PC-9 (cell line): ENCODE measurements at regions not wholly inside any gene's neighbourhood (a gene's known extent, or its start where the extent isn't known, plus 50 kb on each side); places are given as distances from the start of the nearest gene placed in this dataset.
"Not testable (repeated sequence)": the region's sequence is repeated elsewhere in the genome, so short reads cannot be mapped to it uniquely, and the experiment has no call there.

Experiments used
- BruUV-seq: library from RNA; stranded (reverse); fragments of 400-500 nt; replicated peaks from 2 replicates; lab custom pipeline; 2021; lab: Mats Ljungman, UMichigan
- CTCF ChIA-PET: fragments of 300-600 bp; sonication (Branson Sonifier 250); formaldehyde crosslinking; loops from one replicate; lab custom pipeline; 2022; ENCODE audit warnings: antibody characterized with exemption; lab: Charles Lee
- POLR2A ChIA-PET: fragments of 300-600 bp; sonication (Branson Sonifier 250); formaldehyde crosslinking; loops from one replicate; lab custom pipeline; 2022; ENCODE audit warnings: antibody characterized with exemption; ENCODE audit not compliant: unreplicated experiment; lab: Charles Lee
- DNase-seq, 2 experiments: peaks; one replicate each; pipeline versions ENCODE4 v3.0.0 to v3.0.0-alpha.2; 2015 to 2022; ENCODE audit warnings: mixed read lengths in 1 of 2
- H2AFZ ChIP-seq: fragments of 200-600 bp; sonication (generic); 2 replicates; pipeline ENCODE4 v1.8.1; 2017; ENCODE audit warnings: antibody characterized with exemption
- H3F3A ChIP-seq: fragments of 200-600 bp; sonication (generic); 2 replicates; pipeline ENCODE4 v1.8.1; 2017; ENCODE audit warnings: antibody characterized with exemption, mild to moderate bottlenecking, low read depth; ENCODE audit not compliant: insufficient read depth
- H3K27ac ChIP-seq: fragments of 200-600 bp; sonication (generic); 2 replicates; pipeline ENCODE4 v1.6.1; 2016; ENCODE audit warnings: mixed run types
- H3K27me3 ChIP-seq: fragments of 200-600 bp; sonication (generic); 2 replicates; pipeline ENCODE4 v1.6.1; 2016; ENCODE audit warnings: low read depth, mixed run types; ENCODE audit not compliant: insufficient read depth
- H3K36me3 ChIP-seq: fragments of 200-600 bp; sonication (generic); 2 replicates; pipeline ENCODE4 v1.6.1; 2016; ENCODE audit warnings: low read depth, mixed run types
- H3K4me1 ChIP-seq: fragments of 200-600 bp; sonication (generic); replicated peaks from 2 replicates; pipeline ENCODE4 v1.6.1; 2016; ENCODE audit warnings: mixed run types; ENCODE audit not compliant: insufficient read depth
- H3K4me2 ChIP-seq: fragments of 200-600 bp; sonication (generic); 2 replicates; pipeline ENCODE4 v1.6.1; 2017; ENCODE audit warnings: mixed run types
- H3K4me3 ChIP-seq: fragments of 200-600 bp; sonication (generic); 2 replicates; pipeline ENCODE4 v1.6.1; 2016; ENCODE audit warnings: mixed run types
- H3K79me2 ChIP-seq: fragments of 200-600 bp; sonication (generic); 2 replicates; pipeline ENCODE4 v1.6.1; 2017; ENCODE audit warnings: low read depth, mixed run types
- H3K9me2 ChIP-seq: fragments of 200-600 bp; sonication (generic); 2 replicates; pipeline ENCODE4 v1.8.1; 2017; ENCODE audit warnings: mild to moderate bottlenecking; ENCODE audit not compliant: insufficient read depth
- H3K9me3 ChIP-seq: fragments of 200-600 bp; sonication (generic); 2 replicates; pipeline ENCODE4 v1.8.1; 2016; ENCODE audit warnings: low read depth; ENCODE audit not compliant: insufficient read depth
- H4K20me1 ChIP-seq: fragments of 200-600 bp; sonication (generic); 2 replicates; pipeline ENCODE4 v1.8.1; 2017; ENCODE audit not compliant: insufficient read depth
- EZH2 ChIP-seq: fragments of 200-600 bp; sonication (generic); IDR thresholded peaks from 2 replicates; pipeline ENCODE4 v1.8.0; 2017; ENCODE audit warnings: antibody characterized with exemption, low read depth
- intact Hi-C: fragments of 100-400 bp; cut with micrococcal nuclease; formaldehyde crosslinking; loops from one replicate; pipeline ENCODE4 v1.10.0; 2022; ENCODE audit not compliant: unreplicated experiment
- TF ChIP-seq, protein P1 (sequence below): fragments of 200-600 bp; sonication (generic); conservative IDR thresholded peaks from 2 replicates; pipeline ENCODE4 v1.6.1; 2017; ENCODE audit warnings: mixed run types, antibody characterized with exemption, mild to moderate bottlenecking, moderate library complexity

DNA sequence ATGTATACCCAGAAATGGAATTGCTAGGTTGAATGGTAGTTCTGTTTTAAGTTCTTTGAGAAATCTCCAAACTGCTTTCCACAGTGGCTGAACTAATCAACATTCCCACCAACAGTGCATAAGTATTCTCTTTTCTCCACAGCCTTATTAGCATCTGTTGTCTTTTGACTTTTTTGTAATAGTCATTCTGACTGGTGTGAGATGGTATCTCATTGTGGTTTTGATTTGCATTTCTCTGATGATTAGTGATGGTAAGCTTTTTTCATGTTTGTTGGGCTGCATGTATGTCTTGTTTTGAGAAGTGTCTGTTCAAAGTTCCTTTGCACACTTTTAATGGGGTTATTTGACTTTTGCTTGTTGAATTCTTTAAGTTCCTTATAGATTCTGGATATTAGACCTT is 52.4 kb upstream of the EHHADH start:
- H3K4me3 ChIP-seq, BruUV-seq, H3K9me2 ChIP-seq, H2AFZ ChIP-seq, H3K27ac ChIP-seq, H4K20me1 ChIP-seq, H3K79me2 ChIP-seq, H3F3A ChIP-seq, H3K4me1 ChIP-seq, DNase-seq, CTCF ChIA-PET, POLR2A ChIA-PET, H3K4me2 ChIP-seq, H3K27me3 ChIP-seq, H3K36me3 ChIP-seq: not testable (repeated sequence)
- H3K9me3 ChIP-seq = peaks cover 31% of the 10 kb centered on the region
- intact Hi-C loops = loop anchor here (5.0 kb wide), 1 partner anchor 126 kb away; no protein-coding TSS in a partner anchor

DNA sequence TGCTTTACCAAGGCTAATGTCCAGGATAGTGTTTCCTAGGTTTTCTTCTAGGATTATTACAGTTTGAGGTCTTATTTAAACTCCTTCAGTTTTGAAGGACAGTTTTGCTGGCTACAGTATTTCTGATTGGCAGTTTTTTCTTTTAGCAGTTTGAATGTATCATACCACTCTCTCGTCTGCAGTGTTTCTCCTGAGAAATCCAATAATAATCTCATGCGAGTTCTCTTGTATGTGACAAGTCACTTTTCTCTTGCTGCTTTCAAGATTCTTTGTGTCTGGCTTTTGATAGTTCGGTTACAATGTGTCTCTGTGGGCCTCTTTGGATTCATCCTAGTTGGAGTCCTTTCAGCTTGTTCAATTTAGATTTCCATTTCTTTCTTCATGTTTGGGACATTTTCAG is 53.0 kb upstream of the EHHADH start:
- Histone ChIP-seq H3K27me3 (no peaks in the 10 kb centered on the region), H3K36me3 (peaks cover 9% of the 10 kb centered on the region; the same call in 1 of the 2 replicates), H3K9me3 (peaks cover 31% of the 10 kb centered on the region), H3K4me1 (no peaks in the 10 kb centered on the region), H3F3A (no peaks in the 10 kb centered on the region), H3K9me2 (peaks cover 5% of the 10 kb centered on the region; the same call in 1 of the 2 replicates), H3K27ac (no peak overlapping the region), H3K79me2 (no peaks in the 10 kb centered on the region), H3K4me3 (no peak overlapping the region), H2AFZ (no peak overlapping the region), H3K4me2 (no peak overlapping the region), H4K20me1 (no peaks in the 10 kb centered on the region)
- CTCF ChIA-PET = interaction anchor here (0.6 to 0.9 kb wide), 2 partner anchors 26 to 37 kb away, joined by 3 to 5 read pairs; no protein-coding TSS in a partner anchor
- intact Hi-C loops = loop anchor here (5.0 kb wide), 1 partner anchor 125 kb away; no protein-coding TSS in a partner anchor
- TF ChIP-seq, protein P1, sequence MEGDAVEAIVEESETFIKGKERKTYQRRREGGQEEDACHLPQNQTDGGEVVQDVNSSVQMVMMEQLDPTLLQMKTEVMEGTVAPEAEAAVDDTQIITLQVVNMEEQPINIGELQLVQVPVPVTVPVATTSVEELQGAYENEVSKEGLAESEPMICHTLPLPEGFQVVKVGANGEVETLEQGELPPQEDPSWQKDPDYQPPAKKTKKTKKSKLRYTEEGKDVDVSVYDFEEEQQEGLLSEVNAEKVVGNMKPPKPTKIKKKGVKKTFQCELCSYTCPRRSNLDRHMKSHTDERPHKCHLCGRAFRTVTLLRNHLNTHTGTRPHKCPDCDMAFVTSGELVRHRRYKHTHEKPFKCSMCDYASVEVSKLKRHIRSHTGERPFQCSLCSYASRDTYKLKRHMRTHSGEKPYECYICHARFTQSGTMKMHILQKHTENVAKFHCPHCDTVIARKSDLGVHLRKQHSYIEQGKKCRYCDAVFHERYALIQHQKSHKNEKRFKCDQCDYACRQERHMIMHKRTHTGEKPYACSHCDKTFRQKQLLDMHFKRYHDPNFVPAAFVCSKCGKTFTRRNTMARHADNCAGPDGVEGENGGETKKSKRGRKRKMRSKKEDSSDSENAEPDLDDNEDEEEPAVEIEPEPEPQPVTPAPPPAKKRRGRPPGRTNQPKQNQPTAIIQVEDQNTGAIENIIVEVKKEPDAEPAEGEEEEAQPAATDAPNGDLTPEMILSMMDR = no peak
- TF ChIP-seq EZH2 = no peak
- POLR2A ChIA-PET = no interaction called here
- no TSS peak for BruUV-seq
- no peak for DNase-seq

DNA sequence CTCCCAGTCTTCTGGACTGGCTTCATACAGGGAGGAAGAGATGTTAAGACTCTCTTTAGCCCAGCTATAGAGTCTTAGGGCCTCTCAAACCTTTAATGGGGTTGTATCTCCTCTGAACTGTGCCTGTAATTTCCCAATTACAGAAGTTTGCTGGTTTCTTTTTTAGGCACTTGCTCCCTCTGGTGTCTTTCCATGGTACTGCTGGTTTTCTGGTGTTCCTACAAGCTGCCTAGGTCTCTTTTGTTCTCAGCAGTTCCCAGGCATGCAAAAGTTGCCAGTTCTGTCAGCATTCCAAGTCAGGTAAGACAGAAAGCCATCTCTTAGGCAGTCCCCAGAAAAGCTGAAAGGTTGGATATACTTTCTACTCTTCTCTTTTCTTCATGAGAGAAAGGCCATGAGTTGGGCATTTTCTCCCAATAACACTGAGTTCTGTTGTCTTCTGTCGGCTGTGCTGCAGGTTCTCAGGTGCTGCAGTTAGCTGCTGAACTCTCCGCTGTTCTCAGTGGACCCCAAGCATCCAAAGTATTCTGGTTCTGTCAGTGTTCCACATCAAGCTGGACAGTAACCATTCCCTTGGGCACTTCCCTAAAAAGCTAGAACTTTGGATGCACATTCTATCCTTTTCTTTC is 54.4 kb upstream of the EHHADH start:
- peaks cover 31% of the 10 kb centered on the region for H3K9me3 ChIP-seq
- no peaks in the 10 kb centered on the region for H3K4me1 ChIP-seq
- no peak overlapping the region for H2AFZ ChIP-seq
- BruUV-seq = no TSS peak
- H3K36me3 ChIP-seq = peaks cover 9% of the 10 kb centered on the region; the same call in 1 of the 2 replicates
- TF ChIP-seq EZH2 = no peak
- TF ChIP-seq, protein P1 = peak; percentile 94
- no peak overlapping the region for H3K4me3 ChIP-seq
- intact Hi-C loops = loop anchor here (1.0 to 5.0 kb wide), 3 partner anchors 46 to 433 kb away; no protein-coding TSS in a partner anchor
- ChIA-PET CTCF (interaction anchor here (0.6 to 1.2 kb wide), 4 partner anchors 10 to 278 kb away, joined by 4 to 5 read pairs (median 5); partner anchors contain the start of gene SENP2), POLR2A (no interaction called here)
- no peak overlapping the region for H3K27ac ChIP-seq
- no peaks in the 10 kb centered on the region for H3F3A ChIP-seq
- no peaks in the 10 kb centered on the region for H3K27me3 ChIP-seq
- H3K79me2 ChIP-seq = no peaks in the 10 kb centered on the region
- peak; percentile 69 to 74 for DNase-seq
- no peak overlapping the region for H3K4me2 ChIP-seq
- H3K9me2 ChIP-seq = peaks cover 5% of the 10 kb centered on the region; the same call in 1 of the 2 replicates
- no peaks in the 10 kb centered on the region for H4K20me1 ChIP-seq
